ENCODE measurements at regions not wholly inside any gene's neighbourhood (a gene's known extent, or its start where the extent isn't known, plus 50 kb on each side); places are given as distances from the start of the nearest gene placed in this dataset.

DNA sequence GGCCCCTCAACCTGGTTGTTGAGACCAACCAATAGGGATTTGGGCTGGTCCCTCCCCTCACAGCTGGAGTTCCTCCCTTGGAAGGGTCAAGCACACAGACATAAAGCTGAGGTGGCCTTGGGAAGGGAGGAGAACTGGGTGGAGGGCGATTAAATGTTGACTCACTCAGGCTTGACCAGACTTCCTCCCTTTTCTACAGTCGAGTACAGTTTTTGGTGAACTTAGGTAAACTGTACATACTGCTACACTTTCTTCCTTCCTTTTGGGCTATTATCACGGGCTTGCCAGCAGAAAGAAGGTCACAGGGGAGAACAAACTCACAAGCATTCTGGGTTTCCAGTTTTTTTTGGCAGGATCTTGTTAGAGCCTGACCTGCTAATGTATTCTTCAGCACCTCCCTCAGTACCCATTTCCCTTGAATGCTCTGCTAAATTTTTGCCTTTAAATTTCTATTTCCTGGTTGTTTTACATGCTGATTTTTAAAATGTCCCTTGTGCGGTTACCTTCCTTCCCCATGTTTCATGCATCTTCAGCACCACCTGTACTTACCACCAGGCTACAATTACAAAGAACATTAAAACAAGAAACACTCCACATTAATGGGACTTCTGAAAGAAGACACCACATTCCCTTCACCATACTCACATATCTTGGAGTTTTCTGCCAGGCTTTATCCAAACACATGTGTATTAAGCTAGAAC, 135.2 kb upstream of the RASGEF1B start:
- Histone ChIP-seq H3K9me2 (ENCODE audit: low read depth, low read length) (no peaks in the 10 kb centered on the region), H3K27ac (ENCODE audit: low read depth, low read length, poor library complexity, severe bottlenecking) (peak overlapping the region; percentile 88), H3K36me3 (ENCODE audit: insufficient read depth, low read length) (no peaks in the 10 kb centered on the region), H3K4me1 (ENCODE audit: insufficient read depth, low read length, severe bottlenecking) (peaks cover 58% of the 10 kb centered on the region), H3K79me2 (ENCODE audit: insufficient read depth, low read length) (no peaks in the 10 kb centered on the region), H3K27me3 (ENCODE audit: insufficient read depth, low read length) (no peaks in the 10 kb centered on the region), H3K4me2 (ENCODE audit: low read length) (peak overlapping the region; percentile 59), H2AFZ (ENCODE audit: low read length) (0 out of 2 replicates have a peak overlapping the region, but pooled peaks have one; percentile 1), H4K20me1 (ENCODE audit: insufficient read depth, low read length) (no peaks in the 10 kb centered on the region), H3K9ac (ENCODE audit: low read length) (peak overlapping the region; percentile 39), H3F3A (ENCODE audit: insufficient read depth, low read length) (no peaks in the 10 kb centered on the region), H3K4me3 (ENCODE audit: low read depth, low read length, poor library complexity, severe bottlenecking) (peak overlapping the region; percentile 29), H3K9me3 (ENCODE audit: low read length) (no peaks in the 10 kb centered on the region)
- TF ChIP-seq, protein P1, sequence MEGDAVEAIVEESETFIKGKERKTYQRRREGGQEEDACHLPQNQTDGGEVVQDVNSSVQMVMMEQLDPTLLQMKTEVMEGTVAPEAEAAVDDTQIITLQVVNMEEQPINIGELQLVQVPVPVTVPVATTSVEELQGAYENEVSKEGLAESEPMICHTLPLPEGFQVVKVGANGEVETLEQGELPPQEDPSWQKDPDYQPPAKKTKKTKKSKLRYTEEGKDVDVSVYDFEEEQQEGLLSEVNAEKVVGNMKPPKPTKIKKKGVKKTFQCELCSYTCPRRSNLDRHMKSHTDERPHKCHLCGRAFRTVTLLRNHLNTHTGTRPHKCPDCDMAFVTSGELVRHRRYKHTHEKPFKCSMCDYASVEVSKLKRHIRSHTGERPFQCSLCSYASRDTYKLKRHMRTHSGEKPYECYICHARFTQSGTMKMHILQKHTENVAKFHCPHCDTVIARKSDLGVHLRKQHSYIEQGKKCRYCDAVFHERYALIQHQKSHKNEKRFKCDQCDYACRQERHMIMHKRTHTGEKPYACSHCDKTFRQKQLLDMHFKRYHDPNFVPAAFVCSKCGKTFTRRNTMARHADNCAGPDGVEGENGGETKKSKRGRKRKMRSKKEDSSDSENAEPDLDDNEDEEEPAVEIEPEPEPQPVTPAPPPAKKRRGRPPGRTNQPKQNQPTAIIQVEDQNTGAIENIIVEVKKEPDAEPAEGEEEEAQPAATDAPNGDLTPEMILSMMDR (IDR thresholded peaks at IDR 0.05; ENCODE audit: low read length) = no peak; the same call in 1 of the 2 replicates
- no peak for TF ChIP-seq EZH2 (IDR thresholded peaks at IDR 0.05; ENCODE audit: borderline replicate concordance, low read length)

DNA sequence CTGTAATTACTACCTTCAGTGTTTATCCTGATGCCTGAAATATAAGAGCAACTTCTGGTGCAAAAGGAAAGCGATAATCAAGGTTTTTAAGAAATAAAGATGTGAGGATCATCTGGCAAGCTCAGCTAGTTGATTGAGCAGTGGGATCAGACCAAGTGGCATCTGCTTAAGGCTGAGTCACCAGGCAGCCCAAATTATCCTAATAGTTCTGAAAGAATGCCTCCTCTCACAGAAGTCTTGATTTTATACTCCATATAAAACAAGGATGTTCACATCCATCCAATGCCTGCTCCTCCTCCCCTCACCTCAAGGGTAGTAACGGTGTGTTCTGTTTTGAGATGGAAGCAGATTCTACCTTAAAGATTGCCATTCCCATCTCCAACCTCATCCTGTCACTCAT, 134.5 kb upstream of the RASGEF1B start:
- H3K4me2 ChIP-seq (ENCODE audit: low read length) = peak overlapping the region; percentile 59
- peak overlapping the region; percentile 39; the same call in 1 of the 2 replicates for H2AFZ ChIP-seq (ENCODE audit: low read length)
- no peaks in the 10 kb centered on the region for H3K9me2 ChIP-seq (ENCODE audit: low read depth, low read length)

DNA sequence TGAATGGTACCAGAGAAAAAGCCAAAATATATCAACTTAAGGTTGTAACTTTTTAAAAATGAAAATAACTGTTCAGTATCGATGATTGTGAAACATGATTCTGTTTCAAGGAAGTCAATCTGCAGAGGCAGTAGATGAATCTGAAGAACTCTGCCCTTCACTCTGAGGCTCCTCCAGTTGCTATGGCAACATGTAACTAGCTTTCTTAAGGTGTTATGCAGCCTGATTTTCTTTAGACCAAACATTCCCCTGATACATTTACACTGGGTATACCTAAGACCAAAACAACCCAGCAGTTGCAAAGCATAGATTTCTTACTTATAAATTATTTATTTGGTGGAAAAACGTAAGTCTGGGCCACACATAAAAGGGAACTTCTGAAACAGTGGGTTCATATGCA, 133.6 kb upstream of the RASGEF1B start:
- TF ChIP-seq EZH2 (IDR thresholded peaks at IDR 0.05; ENCODE audit: borderline replicate concordance, low read length) = no peak
- TF ChIP-seq, protein P1 (IDR thresholded peaks at IDR 0.05; ENCODE audit: low read length) = no peak
- peaks cover 65% of the 10 kb centered on the region for H3K4me1 ChIP-seq (ENCODE audit: insufficient read depth, low read length, severe bottlenecking)
- no peaks in the 10 kb centered on the region for H3K9me2 ChIP-seq (ENCODE audit: low read depth, low read length)
- H3K36me3 ChIP-seq (ENCODE audit: insufficient read depth, low read length) = no peaks in the 10 kb centered on the region
- H3K4me3 ChIP-seq (ENCODE audit: low read depth, low read length, poor library complexity, severe bottlenecking) = no peak overlapping the region
- H3F3A ChIP-seq (ENCODE audit: insufficient read depth, low read length) = no peaks in the 10 kb centered on the region
- H3K9me3 ChIP-seq (ENCODE audit: low read length) = no peaks in the 10 kb centered on the region
- H3K9ac ChIP-seq (ENCODE audit: low read length) = no peak overlapping the region
- peak overlapping the region; percentile 88 for H3K27ac ChIP-seq (ENCODE audit: low read depth, low read length, poor library complexity, severe bottlenecking)
- H3K27me3 ChIP-seq (ENCODE audit: insufficient read depth, low read length) = no peaks in the 10 kb centered on the region
- H4K20me1 ChIP-seq (ENCODE audit: insufficient read depth, low read length) = no peaks in the 10 kb centered on the region
- H2AFZ ChIP-seq (ENCODE audit: low read length) = no peak overlapping the region
- no peaks in the 10 kb centered on the region for H3K79me2 ChIP-seq (ENCODE audit: insufficient read depth, low read length)
- peak overlapping the region; percentile 13; the same call in 1 of the 2 replicates for H3K4me2 ChIP-seq (ENCODE audit: low read length)

More for the DNA sequence above, 134.5 kb upstream of the RASGEF1B start:
- Histone ChIP-seq H4K20me1 (ENCODE audit: insufficient read depth, low read length) (no peaks in the 10 kb centered on the region), H3K27me3 (ENCODE audit: insufficient read depth, low read length) (no peaks in the 10 kb centered on the region), H3F3A (ENCODE audit: insufficient read depth, low read length) (no peaks in the 10 kb centered on the region), H3K27ac (ENCODE audit: low read depth, low read length, poor library complexity, severe bottlenecking) (peak overlapping the region; percentile 88), H3K36me3 (ENCODE audit: insufficient read depth, low read length) (no peaks in the 10 kb centered on the region), H3K4me3 (ENCODE audit: low read depth, low read length, poor library complexity, severe bottlenecking) (peak overlapping the region; percentile 29), H3K4me1 (ENCODE audit: insufficient read depth, low read length, severe bottlenecking) (peaks cover 56% of the 10 kb centered on the region), H3K9me3 (ENCODE audit: low read length) (no peaks in the 10 kb centered on the region), H3K79me2 (ENCODE audit: insufficient read depth, low read length) (no peaks in the 10 kb centered on the region), H3K9ac (ENCODE audit: low read length) (peak overlapping the region; percentile 39; the same call in 1 of the 2 replicates)
- TF ChIP-seq, protein P1 (IDR thresholded peaks at IDR 0.05; ENCODE audit: low read length) = no peak
- TF ChIP-seq EZH2 (IDR thresholded peaks at IDR 0.05; ENCODE audit: borderline replicate concordance, low read length) = no peak

All from OCI-LY1 (cell line).